ENCODE measurements at regions not wholly inside any gene's neighbourhood (a gene's known extent, or its start where the extent isn't known, plus 50 kb on each side); places are given as distances from the start of the nearest gene placed in this dataset.

DNA sequence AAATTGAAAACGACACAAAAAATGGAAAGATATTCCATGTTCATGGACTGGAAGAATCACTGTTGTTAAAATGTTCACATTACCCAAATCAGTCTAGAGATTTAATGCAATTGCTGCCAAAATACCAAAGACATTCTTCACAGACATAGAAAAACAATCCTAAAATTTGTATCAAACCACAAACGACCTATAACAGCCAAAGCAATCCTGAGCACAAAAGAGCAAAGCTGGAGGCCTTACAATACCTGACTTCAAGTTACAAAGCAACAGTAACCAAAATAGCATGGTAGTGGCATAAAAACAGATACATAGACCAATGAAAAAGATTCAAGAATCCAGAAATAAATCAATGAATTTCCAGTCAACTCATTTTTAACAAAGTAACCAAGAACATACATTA lies 1077.3 kb downstream of the KCNT2 start:
- TF ChIP-seq, protein P1, sequence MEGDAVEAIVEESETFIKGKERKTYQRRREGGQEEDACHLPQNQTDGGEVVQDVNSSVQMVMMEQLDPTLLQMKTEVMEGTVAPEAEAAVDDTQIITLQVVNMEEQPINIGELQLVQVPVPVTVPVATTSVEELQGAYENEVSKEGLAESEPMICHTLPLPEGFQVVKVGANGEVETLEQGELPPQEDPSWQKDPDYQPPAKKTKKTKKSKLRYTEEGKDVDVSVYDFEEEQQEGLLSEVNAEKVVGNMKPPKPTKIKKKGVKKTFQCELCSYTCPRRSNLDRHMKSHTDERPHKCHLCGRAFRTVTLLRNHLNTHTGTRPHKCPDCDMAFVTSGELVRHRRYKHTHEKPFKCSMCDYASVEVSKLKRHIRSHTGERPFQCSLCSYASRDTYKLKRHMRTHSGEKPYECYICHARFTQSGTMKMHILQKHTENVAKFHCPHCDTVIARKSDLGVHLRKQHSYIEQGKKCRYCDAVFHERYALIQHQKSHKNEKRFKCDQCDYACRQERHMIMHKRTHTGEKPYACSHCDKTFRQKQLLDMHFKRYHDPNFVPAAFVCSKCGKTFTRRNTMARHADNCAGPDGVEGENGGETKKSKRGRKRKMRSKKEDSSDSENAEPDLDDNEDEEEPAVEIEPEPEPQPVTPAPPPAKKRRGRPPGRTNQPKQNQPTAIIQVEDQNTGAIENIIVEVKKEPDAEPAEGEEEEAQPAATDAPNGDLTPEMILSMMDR (conservative IDR thresholded peaks at IDR 0.05) = no peak
- TF ChIP-seq EZH2 (IDR thresholded peaks at IDR 0.05; ENCODE audit: low read depth) = no peak

Measured in PC-9 (cell line).